SK-N-SH (cell line): ENCODE measurements at regions not wholly inside any gene's neighbourhood (a gene's known extent, or its start where the extent isn't known, plus 50 kb on each side); places are given as distances from the start of the nearest gene placed in this dataset.

Source experiments
- CTCF ChIP-seq: fragments of 200-600 bp; sonication (generic); IDR thresholded peaks from 2 replicates; pipeline ENCODE4 v1.6.1; 2017; ENCODE audit warnings: antibody characterized with exemption, mild to moderate bottlenecking, moderate library complexity
- EZH2phosphoT487 ChIP-seq: fragments of 200-600 bp; sonication (generic); IDR thresholded peaks from 2 replicates; pipeline ENCODE4 v1.6.1; 2017; ENCODE audit warnings: low read depth, mixed run types, mild to moderate bottlenecking, antibody characterized with exemption, moderate library complexity, borderline replicate concordance
- FOXM1 ChIP-seq: IDR thresholded peaks from 2 replicates; pipeline ENCODE4 v1.4.0; 2012; ENCODE audit warnings: low read depth, mild to moderate bottlenecking
- PBX3 ChIP-seq: IDR thresholded peaks from 2 replicates; pipeline ENCODE4; 2012
- RAD21 ChIP-seq: IDR thresholded peaks from 2 replicates; pipeline ENCODE4 v1.6.1; 2012; ENCODE audit warnings: mild to moderate bottlenecking, low read length
- REST ChIP-seq: IDR thresholded peaks from 2 replicates; pipeline ENCODE4 v1.6.1; 2012; ENCODE audit warnings: mild to moderate bottlenecking, low read depth, low read length, moderate library complexity
- SMC3 ChIP-seq: IDR thresholded peaks from 2 replicates; pipeline ENCODE4 v1.6.1; 2012; ENCODE audit warnings: low read depth, low read length, improper control_type of control experiment
- YY1 ChIP-seq: IDR thresholded peaks from 2 replicates; pipeline ENCODE4 v1.4.0; 2012; ENCODE audit warnings: low read depth, mild to moderate bottlenecking
- ZBTB33 ChIP-seq: IDR thresholded peaks from 2 replicates; pipeline ENCODE4 v1.4.0; 2012; ENCODE audit warnings: low read depth, borderline replicate concordance

- TF ChIP-seq YY1 (no peak), RAD21 (no peak), FOXM1 (no peak), CTCF (no peak), SMC3 (no peak), PBX3 (no peak), EZH2phosphoT487 (no peak), REST (no peak), ZBTB33 (no peak)
Observed at GRCh38 chr21:28723646-28724045, 269.0 kb downstream of the LTN1 start.
